DOHH2 (cell line): ENCODE measurements at regions not wholly inside any gene's neighbourhood (a gene's known extent, or its start where the extent isn't known, plus 50 kb on each side); places are given as distances from the start of the nearest gene placed in this dataset.

Experiments
- CTCF ChIP-seq: fragments of 200-600 bp; sonication (generic); IDR thresholded peaks from one replicate; pipeline ENCODE4 v1.5.1; 2014; ENCODE audit warnings: antibody characterized with exemption, mild to moderate bottlenecking, low read depth, low read length; ENCODE audit not compliant: poor library complexity, severe bottlenecking
- EZH2phosphoT487 ChIP-seq: fragments of 200-600 bp; sonication (generic); IDR thresholded peaks from 2 replicates; pipeline ENCODE4 v1.6.1; 2017; ENCODE audit warnings: borderline replicate concordance, mild to moderate bottlenecking, antibody characterized with exemption, low read length, moderate library complexity, mixed read lengths

DNA sequence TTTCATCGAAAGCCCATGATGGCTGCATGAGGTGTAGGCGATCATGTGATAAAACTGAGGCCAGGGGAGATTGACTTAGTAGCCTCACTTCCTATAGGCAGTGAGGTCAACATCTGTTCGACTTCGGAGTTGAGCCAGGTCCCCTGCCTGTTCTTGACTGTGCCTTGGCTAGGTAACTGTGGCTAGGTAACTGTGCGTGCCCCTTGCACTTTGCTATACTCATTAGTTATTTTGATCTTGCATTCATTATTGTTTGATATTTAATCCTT lies 55.0 kb downstream of the CLDN34 start:
- TF ChIP-seq CTCF: no peak
- no peak for TF ChIP-seq EZH2phosphoT487
